ENCODE measurements at regions not wholly inside any gene's neighbourhood (a gene's known extent, or its start where the extent isn't known, plus 50 kb on each side); places are given as distances from the start of the nearest gene placed in this dataset.
"Not testable (repeated sequence)": the region's sequence is repeated elsewhere in the genome, so short reads cannot be mapped to it uniquely, and the experiment has no call there.

- no peak for DNase-seq (ENCODE audit: low spot score)
These were observed 186.0 kb upstream of the RAB6C start for GRCh38 chr2:129793431-129793902.

DNA sequence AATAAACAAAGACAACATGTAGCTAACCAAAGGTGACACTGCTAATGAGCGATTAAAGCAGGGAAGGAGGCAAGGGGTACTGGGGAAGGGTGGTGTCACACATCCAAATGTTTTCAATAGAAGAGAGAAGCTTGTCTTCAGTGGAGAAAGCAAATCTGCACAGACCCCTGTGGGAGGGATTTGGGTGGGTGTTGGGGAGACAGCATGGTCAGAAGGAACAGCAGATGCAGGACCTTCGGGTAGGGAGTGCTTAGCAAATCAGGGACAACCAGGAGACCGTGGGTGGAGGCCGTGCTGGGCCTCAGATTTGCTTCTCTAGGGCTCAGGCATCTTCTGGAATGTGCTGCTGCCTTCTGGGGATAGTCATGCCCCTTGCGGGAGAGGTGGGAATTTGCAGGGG lies 185.3 kb upstream of the RAB6C start:
- no peak for DNase-seq (ENCODE audit: low spot score)

GRCh38 chr2:129794540-129794939 lies 184.9 kb upstream of the RAB6C start:
- no peak for DNase-seq (ENCODE audit: low spot score)

GRCh38 chr2:129796225-129796624 lies 183.2 kb upstream of the RAB6C start:
- DNase-seq (ENCODE audit: low spot score): no peak

- no peak for DNase-seq (ENCODE audit: low spot score)
These were observed 182.5 kb upstream of the RAB6C start for GRCh38 chr2:129796801-129797488.

DNA sequence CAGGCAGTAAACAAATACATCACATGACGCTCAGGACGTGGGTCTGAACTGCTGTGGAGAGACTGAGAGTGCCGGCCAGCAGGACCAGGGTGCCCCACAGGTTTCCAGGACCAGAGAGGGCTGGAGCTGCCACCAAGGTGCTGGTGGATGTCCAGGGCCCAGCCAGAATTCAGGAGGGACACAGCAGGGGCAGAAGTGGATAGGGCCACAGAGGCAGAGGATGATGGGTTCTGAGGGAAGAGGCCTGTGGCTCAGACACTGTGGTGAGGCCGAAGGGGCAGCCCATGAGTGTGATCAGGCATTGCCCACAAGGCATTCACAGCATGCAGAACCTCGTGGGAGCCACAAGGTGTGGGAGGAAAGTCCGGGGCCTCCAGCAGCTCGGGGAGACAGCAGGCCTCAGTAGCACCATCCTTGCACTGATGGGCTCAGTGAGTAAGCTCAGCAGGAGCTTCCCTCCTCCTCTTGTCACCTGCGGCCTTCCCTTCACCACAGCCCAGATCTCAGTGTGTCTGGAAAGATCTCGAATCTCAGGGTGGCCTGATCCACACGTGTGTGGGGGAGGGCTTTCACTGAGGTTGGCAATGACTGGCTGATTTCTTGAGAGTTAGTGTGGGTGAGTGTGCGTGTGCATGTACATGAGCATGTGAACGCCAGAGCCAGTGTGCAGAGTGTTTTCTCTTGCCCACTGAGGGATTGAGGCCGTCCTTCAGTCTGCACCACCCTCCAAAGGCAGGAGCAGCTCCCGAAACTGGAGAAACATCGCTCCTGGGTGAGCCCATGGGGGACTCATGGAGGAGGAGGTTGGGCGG lies 181.8 kb upstream of the RAB6C start:
- no peak for DNase-seq (ENCODE audit: low spot score)

- DNase-seq (ENCODE audit: low spot score): no peak
These were observed 181.2 kb upstream of the RAB6C start for GRCh38 chr2:129798301-129798581.

DNA sequence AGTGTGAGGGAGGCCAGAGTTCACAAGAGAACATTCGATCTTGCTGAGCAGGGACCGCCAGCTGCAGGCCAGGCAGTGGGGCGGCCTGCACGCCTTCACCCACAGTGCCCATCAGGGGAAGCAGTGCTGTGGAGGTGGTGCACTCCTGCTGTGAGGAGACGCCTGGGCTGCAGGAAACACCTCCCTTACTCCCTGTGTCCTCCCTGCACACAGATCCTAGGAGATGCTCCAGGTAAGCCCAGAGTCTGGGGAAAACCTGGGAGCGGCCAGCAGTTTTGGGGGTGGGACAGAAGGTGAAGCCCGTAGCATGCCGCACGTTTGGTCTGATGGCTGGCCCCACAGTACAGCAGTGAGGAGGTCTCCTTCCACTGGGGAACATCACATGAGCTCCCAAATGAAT lies 180.8 kb upstream of the RAB6C start:
- DNase-seq (ENCODE audit: low spot score): no peak

- no peak for DNase-seq (ENCODE audit: low spot score)
These were observed 180.2 kb upstream of the RAB6C start for GRCh38 chr2:129799036-129799958.

- no peak for DNase-seq (ENCODE audit: low spot score)
These were observed 179.2 kb upstream of the RAB6C start for GRCh38 chr2:129800285-129800684.

GRCh38 chr2:129800686-129801085 lies 178.8 kb upstream of the RAB6C start:
- DNase-seq (ENCODE audit: low spot score): no peak

GRCh38 chr2:129801575-129801974 lies 177.9 kb upstream of the RAB6C start:
- no peak for DNase-seq (ENCODE audit: low spot score)

- peak; percentile 4 for DNase-seq (ENCODE audit: low spot score)
These were observed 177.2 kb upstream of the RAB6C start for GRCh38 chr2:129802290-129802689.

DNA sequence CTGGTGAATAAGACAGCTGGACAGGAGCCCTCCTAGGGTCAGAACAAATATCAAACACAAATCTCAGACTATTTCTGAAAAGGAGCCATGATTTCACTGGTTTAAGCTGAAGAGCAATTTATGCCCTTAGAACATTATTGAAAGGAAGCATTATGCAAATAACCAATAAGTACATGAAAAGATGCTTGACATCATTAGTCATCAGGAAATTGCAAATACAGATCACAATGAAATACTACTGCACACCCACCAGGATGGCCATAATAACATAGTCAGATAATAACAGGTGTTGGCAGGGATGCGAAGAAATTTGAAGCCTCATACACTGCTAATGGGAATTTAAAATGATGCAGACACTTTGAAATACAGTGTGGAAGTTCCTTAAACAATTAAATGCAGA lies 176.4 kb upstream of the RAB6C start:
- DNase-seq (ENCODE audit: low spot score): no peak

GRCh38 chr2:129803871-129804270 lies 175.6 kb upstream of the RAB6C start:
- no peak for DNase-seq (ENCODE audit: low spot score)

DNA sequence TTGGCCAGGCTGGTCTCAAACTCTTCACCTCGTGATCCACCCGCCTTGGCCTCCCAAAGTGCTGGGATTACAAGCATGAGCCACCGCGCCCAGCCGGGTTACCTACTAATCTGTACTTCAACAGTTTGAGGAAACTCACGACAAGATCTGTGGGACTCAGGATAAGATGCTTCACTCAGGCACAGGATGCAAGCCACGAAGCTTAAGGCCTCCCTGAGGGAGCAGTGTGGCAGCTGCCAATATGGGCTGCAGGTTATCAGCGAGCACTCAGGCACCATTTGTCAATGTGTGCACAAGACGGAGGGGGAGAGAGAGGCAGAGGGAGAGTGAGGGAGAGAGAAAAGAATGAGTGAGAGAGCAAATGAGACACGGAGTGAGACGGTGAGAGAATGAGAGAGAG lies 173.6 kb upstream of the RAB6C start:
- DNase-seq (ENCODE audit: low spot score): no peak

- DNase-seq (ENCODE audit: low spot score): no peak
These were observed 173.1 kb upstream of the RAB6C start for GRCh38 chr2:129806317-129806716.

DNA sequence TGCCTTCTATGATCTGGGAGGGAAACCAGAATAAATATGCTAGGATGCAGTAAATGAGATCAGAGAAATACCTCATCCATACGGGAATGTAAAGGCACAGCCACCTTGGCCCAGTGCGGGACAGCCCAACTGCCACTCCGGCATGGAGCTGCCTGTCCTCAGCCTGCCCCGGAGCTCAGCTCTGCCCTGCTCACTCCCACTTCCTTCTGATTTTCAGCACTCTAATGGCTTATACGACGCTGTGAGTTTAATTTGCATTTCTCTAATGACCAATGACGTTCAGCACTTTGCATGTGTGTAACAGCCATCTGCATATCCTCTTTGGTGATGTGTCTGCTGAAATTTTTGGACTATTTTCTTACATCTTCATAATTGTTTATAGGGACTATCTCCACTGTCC lies 172.5 kb upstream of the RAB6C start:
- DNase-seq (ENCODE audit: low spot score): no peak

DNA sequence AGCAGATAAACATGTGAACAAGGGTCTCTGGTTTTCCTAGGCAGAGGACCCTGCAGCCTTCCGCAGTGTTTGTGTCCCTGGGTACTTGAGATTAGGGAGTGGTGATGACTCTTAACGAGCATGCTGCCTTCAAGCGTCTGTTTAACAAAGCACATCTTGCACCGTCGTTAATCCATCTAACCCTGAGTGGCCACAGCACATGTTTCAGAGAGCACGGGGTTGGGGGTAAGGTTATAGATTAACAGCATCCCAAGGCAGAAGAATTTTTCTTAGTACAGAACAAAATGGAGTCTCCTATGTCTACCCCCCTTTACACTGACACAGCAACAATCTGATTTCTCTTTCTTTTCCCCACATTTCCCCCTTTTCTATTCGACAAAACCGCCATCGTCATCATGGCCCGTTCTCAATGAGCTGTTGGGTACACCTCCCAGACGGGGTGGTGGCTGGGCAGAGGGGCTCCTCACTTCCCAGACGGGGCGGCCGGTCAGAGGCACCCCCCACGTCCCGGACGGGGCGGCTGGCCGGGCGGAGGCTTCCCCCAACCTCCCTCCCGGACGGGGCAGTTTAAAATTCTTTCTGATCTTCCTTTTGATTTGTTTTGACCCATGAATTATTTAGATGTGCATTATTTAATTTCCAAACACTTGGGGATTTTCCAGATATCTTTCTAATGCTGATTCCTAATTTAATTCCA lies 171.7 kb upstream of the RAB6C start:
- DNase-seq (ENCODE audit: low spot score): not testable (repeated sequence)

GRCh38 chr2:129810521-129810920 lies 168.9 kb upstream of the RAB6C start:
- DNase-seq (ENCODE audit: low spot score): no peak

- DNase-seq (ENCODE audit: low spot score): peak; percentile 50
These were observed 167.4 kb upstream of the RAB6C start for GRCh38 chr2:129812071-129812470.

- DNase-seq (ENCODE audit: low spot score): no peak
These were observed 166.8 kb upstream of the RAB6C start for GRCh38 chr2:129812654-129813053.

Data from putamen (tissue), 1 donor.